H1 (cell line): ENCODE measurements at regions not wholly inside any gene's neighbourhood (a gene's known extent, or its start where the extent isn't known, plus 50 kb on each side); places are given as distances from the start of the nearest gene placed in this dataset.

Experiments used
- CTCF ChIA-PET: fragments of 300-600 bp; sonication (Branson Sonifier 250); formaldehyde crosslinking; loops from one replicate; lab custom pipeline; 2021; ENCODE audit not compliant: partially characterized antibody; lab: Charles Lee
- POLR2A ChIA-PET: fragments of 300-600 bp; sonication (Branson Sonifier 250); formaldehyde crosslinking; loops from one replicate; lab custom pipeline; 2021; ENCODE audit warnings: inconsistent platforms; ENCODE audit not compliant: partially characterized antibody; lab: Charles Lee
- DNase-seq, 2 experiments: peaks; one replicate each; pipeline versions ENCODE4 v3.0.0 to v3.0.0-alpha.2; 2010 to 2022; ENCODE audit warnings: low spot score in 2 of 2, low read depth in 1 of 2, mixed read lengths in 1 of 2
- FAIRE-seq: peaks from 2 replicates; lab custom pipeline; 2011; peaks lifted over from hg19 to GRCh38; lab: Jason Lieb, UNC
- H2AFZ ChIP-seq: 2 replicates; pipeline ENCODE4 v1.8.1; 2012; ENCODE audit warnings: low read length, inconsistent platforms
- H2AK5ac ChIP-seq: 2 replicates; pipeline ENCODE4 v1.6.1; 2013; ENCODE audit warnings: low read depth, low read length
- H2BK120ac ChIP-seq: replicated peaks from 2 replicates; pipeline ENCODE3; 2013; ENCODE audit warnings: low read depth, low read length, inconsistent platforms
- H2BK12ac ChIP-seq: 2 replicates; pipeline ENCODE4 v1.6.1; 2013; ENCODE audit warnings: low read depth, low read length
- H2BK15ac ChIP-seq: 2 replicates; pipeline ENCODE4 v1.6.1; 2013; ENCODE audit warnings: low read length
- H2BK20ac ChIP-seq: 2 replicates; pipeline ENCODE4 v1.6.1; 2013; ENCODE audit warnings: low read length
- H2BK5ac ChIP-seq: 2 replicates; pipeline ENCODE4 v1.6.1; 2013; ENCODE audit warnings: low read depth, low read length
- H3K14ac ChIP-seq: 2 replicates; pipeline ENCODE4 v1.6.1; 2013; ENCODE audit warnings: inconsistent platforms; ENCODE audit not compliant: insufficient read length
- H3K18ac ChIP-seq: 2 replicates; pipeline ENCODE4 v1.6.1; 2013; ENCODE audit warnings: low read length; ENCODE audit errors: extremely low read depth
- H3K23ac ChIP-seq: 2 replicates; pipeline ENCODE4 v1.6.1; 2013; ENCODE audit warnings: inconsistent platforms; ENCODE audit not compliant: insufficient read length
- H3K23me2 ChIP-seq: 2 replicates; pipeline ENCODE4 v1.6.1; 2013; ENCODE audit warnings: low read depth, low read length
- H3K27ac ChIP-seq: 2 replicates; pipeline ENCODE4 v1.6.1; 2011; ENCODE audit warnings: low read depth, low read length, inconsistent platforms
- H3K27me3 ChIP-seq, 4 experiments: replicated peaks in 1 of 4; 1 replicate in 1 of 4; 2 replicates in 3 of 4; pipeline versions ENCODE4 v1.6.1 to v1.8.1; 2011 to 2013; ENCODE audit warnings: low read length in 3 of 4, mild to moderate bottlenecking in 3 of 4, inconsistent platforms in 2 of 4, mixed read lengths in 2 of 4, moderate library complexity in 1 of 4; ENCODE audit not compliant: control insufficient read depth in 3 of 4, insufficient read depth in 3 of 4; ENCODE audit errors: extremely low read depth in 1 of 4
- H3K36me3 ChIP-seq, 4 experiments: 2 replicates each; pipeline versions ENCODE4 v1.6.1 to v1.8.1; 2011 to 2013; ENCODE audit warnings: mild to moderate bottlenecking in 4 of 4, low read length in 3 of 4, moderate library complexity in 2 of 4, control low read depth in 1 of 4, inconsistent platforms in 1 of 4; ENCODE audit not compliant: insufficient read depth in 4 of 4, control insufficient read depth in 2 of 4
- H3K4ac ChIP-seq: replicated peaks from 2 replicates; pipeline ENCODE3; 2013; ENCODE audit warnings: low read length, low read depth, mixed read lengths, inconsistent platforms; ENCODE audit not compliant: insufficient read length
- H3K4me1 ChIP-seq, 4 experiments: replicated peaks in 1 of 4; 1 replicate in 1 of 4; 2 replicates in 3 of 4; pipeline versions ENCODE4 v1.6.1 to v1.8.1; 2011 to 2013; ENCODE audit warnings: low read length in 3 of 4, inconsistent platforms in 2 of 4, mixed read lengths in 1 of 4; ENCODE audit not compliant: insufficient read depth in 4 of 4, control insufficient read depth in 3 of 4
- H3K4me2 ChIP-seq, 2 experiments: 2 replicates each; pipeline versions ENCODE4 v1.6.1 to v1.8.1; 2011 to 2013; ENCODE audit warnings: low read depth in 2 of 2, low read length in 2 of 2, control low read depth in 1 of 2, inconsistent platforms in 1 of 2, mild to moderate bottlenecking in 1 of 2; ENCODE audit not compliant: insufficient read depth in 1 of 2
- H3K4me3 ChIP-seq, 4 experiments: fragments of 200-600, 300-600 bp in 1 of 4; sonication (generic), shearing (Covaris generic), sonication (Bioruptor Twin) in 1 of 4; 2 replicates each; pipeline versions ENCODE4 v1.5.1 to v1.8.1; 2011 to 2016; ENCODE audit warnings: low read length in 4 of 4, low read depth in 3 of 4, control low read depth in 2 of 4, inconsistent platforms in 2 of 4, mild to moderate bottlenecking in 2 of 4, mixed read lengths in 1 of 4, moderate library complexity in 1 of 4; ENCODE audit not compliant: insufficient read depth in 2 of 4; ENCODE audit errors: extremely low read depth in 1 of 4
- H3K56ac ChIP-seq: replicated peaks from 2 replicates; pipeline ENCODE3; 2013; ENCODE audit warnings: low read depth, mild to moderate bottlenecking, mixed read lengths, low read length, inconsistent platforms; ENCODE audit not compliant: insufficient read length
- H3K79me1 ChIP-seq: 2 replicates; pipeline ENCODE4 v1.6.1; 2013; ENCODE audit warnings: low read depth, low read length, control low read depth
- H3K79me2 ChIP-seq, 2 experiments: 2 replicates each; pipeline versions ENCODE4 v1.6.1 to v1.8.1; 2012 to 2013; ENCODE audit warnings: low read length in 2 of 2, mild to moderate bottlenecking in 2 of 2, inconsistent platforms in 1 of 2; ENCODE audit not compliant: insufficient read depth in 2 of 2, control insufficient read depth in 1 of 2
- H3K9ac ChIP-seq, 4 experiments: replicated peaks in 1 of 4; 1 replicate in 1 of 4; 2 replicates in 3 of 4; pipeline versions ENCODE4 v1.6.1 to v1.8.1; 2011 to 2013; ENCODE audit warnings: low read depth in 3 of 4, low read length in 3 of 4, control low read depth in 2 of 4, mild to moderate bottlenecking in 2 of 4, moderate library complexity in 2 of 4, inconsistent platforms in 1 of 4; ENCODE audit errors: extremely low read depth in 1 of 4
- H3K9me3 ChIP-seq, 2 experiments: 2 replicates each; pipeline versions ENCODE4 v1.6.1 to v1.8.1; 2012 to 2013; ENCODE audit warnings: mild to moderate bottlenecking in 2 of 2, moderate library complexity in 2 of 2, control low read depth in 1 of 2, inconsistent platforms in 1 of 2, low read depth in 1 of 2, low read length in 1 of 2, mixed read lengths in 1 of 2; ENCODE audit not compliant: insufficient read depth in 2 of 2
- H4K20me1 ChIP-seq, 2 experiments: replicated peaks in 1 of 2; 2 replicates each; pipeline versions ENCODE3 to v1.8.1; 2011 to 2013; ENCODE audit warnings: inconsistent platforms in 2 of 2, low read length in 2 of 2, mild to moderate bottlenecking in 1 of 2; ENCODE audit not compliant: insufficient read depth in 2 of 2, control insufficient read depth in 1 of 2
- H4K5ac ChIP-seq: 2 replicates; pipeline ENCODE4 v1.6.1; 2013; ENCODE audit warnings: low read length, low read depth, mixed read lengths, inconsistent platforms; ENCODE audit not compliant: insufficient read length
- H4K8ac ChIP-seq: 2 replicates; pipeline ENCODE4 v1.8.0; 2013; ENCODE audit warnings: mild to moderate bottlenecking, moderate library complexity, low read length, inconsistent platforms; ENCODE audit not compliant: insufficient read depth; ENCODE audit errors: extremely low read depth
- H4K91ac ChIP-seq: replicated peaks from 2 replicates; pipeline ENCODE3; 2013; ENCODE audit warnings: low read length, mixed read lengths, inconsistent platforms; ENCODE audit not compliant: insufficient read length
- CBX5 ChIP-seq: fragments of 300-800, 300-1000 bp; sonication (generic); IDR thresholded peaks from 2 replicates; pipeline ENCODE4 v1.7.1; 2016; ENCODE audit warnings: antibody characterized with exemption, low read length, low read depth
- KDM5A ChIP-seq: fragments of 200-600 bp; IDR thresholded peaks from 2 replicates; pipeline ENCODE4 v1.7.1; 2012; ENCODE audit warnings: mild to moderate bottlenecking, low read length, inconsistent platforms, mixed read lengths
- TCF12 ChIP-seq: IDR thresholded peaks from 2 replicates; pipeline ENCODE4 v1.6.1; 2011; ENCODE audit warnings: low read depth, mild to moderate bottlenecking, low read length
- WGBS, 2 experiments: shearing (Covaris generic) in 1 of 2; methylation state at CpG; one replicate each; pipeline versions ENCODE4 v1.1.6 to v1.1.7; 2013 to 2015; ENCODE audit warnings: low lambda C conversion rate in 2 of 2, mixed read lengths in 2 of 2, inconsistent platforms in 1 of 2, low coverage in 1 of 2, missing lambda C conversion rate in 1 of 2; ENCODE audit not compliant: insufficient replicate concordance in 2 of 2, insufficient coverage in 1 of 2, insufficient read length in 1 of 2; ENCODE audit errors: extremely low coverage in 1 of 2, missing lambda C conversion rate in 1 of 2; 5-methylcytosine and 5-hydroxymethylcytosine counted together

DNA sequence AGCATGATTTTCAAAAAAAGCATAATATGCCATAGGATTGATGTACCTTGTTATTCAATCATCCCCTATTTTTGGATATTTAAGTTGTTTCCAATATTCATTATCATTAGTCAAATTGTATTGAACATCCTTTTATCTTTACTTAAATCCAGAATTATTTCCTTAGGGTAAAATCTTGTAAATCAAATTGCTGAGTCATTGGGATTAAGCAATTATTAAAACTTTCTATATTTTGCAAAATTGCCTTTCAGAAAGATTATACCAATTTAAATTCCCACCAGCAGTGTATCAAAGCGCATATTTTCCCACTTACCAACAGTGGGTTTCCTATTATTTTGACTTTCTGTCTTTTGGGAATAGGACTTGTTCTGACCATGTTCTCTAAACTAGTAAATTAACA lies 159.3 kb downstream of the SS18 start:
- DNase-seq (no peak), FAIRE-seq (no peak)
- Histone ChIP-seq H2AFZ (no peak overlapping the region), H3K36me3 (no peaks in the 10 kb centered on the region), H3K14ac (no peak overlapping the region), H2BK15ac (no peak overlapping the region), H3K56ac (no peak overlapping the region), H2BK120ac (no peak overlapping the region), H2AK5ac (no peak overlapping the region), H3K18ac (no peak overlapping the region), H3K23ac (no peak overlapping the region), H3K79me1 (no peaks in the 10 kb centered on the region), H3K9ac (no peak overlapping the region), H2BK5ac (no peak overlapping the region), H3K4me2 (no peak overlapping the region), H2BK12ac (no peak overlapping the region), H3K4ac (no peak overlapping the region), H3K9me3 (no peaks in the 10 kb centered on the region), H3K23me2 (no peaks in the 10 kb centered on the region), H4K91ac (no peak overlapping the region), H4K8ac (no peak overlapping the region), H3K27me3 (no peaks in the 10 kb centered on the region), H4K5ac (no peak overlapping the region), H3K4me3 (no peak overlapping the region), H3K4me1 (no peaks in the 10 kb centered on the region), H2BK20ac (no peak overlapping the region), H4K20me1 (no peaks in the 10 kb centered on the region), H3K27ac (no peak overlapping the region), H3K79me2 (no peaks in the 10 kb centered on the region)
- WGBS, 2 experiments: 96% methylated on average over 1 of the region's 1 CpG; no CpG with 5 or more reads in 1 of the 2 experiments
- CTCF ChIA-PET: no interaction called here
- TF ChIP-seq KDM5A (no peak), TCF12 (no peak), CBX5 (no peak)
- POLR2A ChIA-PET: no interaction called here
